Hepatic stellate cell (primary cell): ENCODE measurements at regions not wholly inside any gene's neighbourhood (a gene's known extent, or its start where the extent isn't known, plus 50 kb on each side); places are given as distances from the start of the nearest gene placed in this dataset.
"Not testable (repeated sequence)": the region's sequence is repeated elsewhere in the genome, so short reads cannot be mapped to it uniquely, and the experiment has no call there.

ENCODE experiments used
- DNase-seq: peaks from one replicate; pipeline ENCODE4 v3.0.0; 2011; ENCODE audit warnings: low spot score

DNA sequence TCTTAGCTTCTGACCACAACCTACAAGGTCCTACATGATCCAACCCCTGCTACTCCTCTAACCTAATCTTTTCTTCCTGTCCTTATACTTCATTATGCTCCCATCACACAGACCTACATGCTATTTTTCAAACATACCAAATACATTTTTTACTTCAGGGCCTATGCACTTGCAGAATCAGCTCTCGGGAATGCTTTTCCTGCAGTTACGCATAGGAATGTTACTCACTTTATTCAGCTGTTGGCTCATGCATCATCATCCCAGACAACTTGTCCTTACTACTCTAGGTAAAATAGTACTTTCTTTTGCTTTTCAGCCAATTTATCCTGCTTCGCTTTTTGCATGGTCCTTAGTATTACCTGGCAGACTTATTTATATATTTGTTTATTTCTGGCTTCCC, 105.6 kb downstream of the OXSM start:
- peak; percentile 37 for DNase-seq

DNA sequence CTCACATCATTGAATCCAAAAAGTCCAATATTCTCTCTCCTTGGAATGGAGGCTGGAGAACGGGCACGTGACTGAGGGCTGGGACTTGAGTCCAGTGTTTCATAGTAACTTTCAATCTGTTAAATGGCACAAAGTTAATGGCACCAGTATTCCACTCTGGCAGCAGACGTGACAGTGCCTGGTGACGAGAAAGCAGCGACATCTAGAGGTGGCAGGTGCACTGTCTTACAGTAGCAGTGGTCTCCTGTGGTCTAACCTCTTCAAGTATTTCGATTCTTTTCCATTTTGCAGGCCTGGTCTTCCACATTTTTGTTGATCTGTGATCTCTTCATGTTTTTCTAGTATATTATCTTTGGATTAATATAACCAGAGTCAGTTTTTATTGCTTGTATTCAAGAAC, 107.1 kb downstream of the OXSM start:
- no peak for DNase-seq

- DNase-seq: no peak
Measured at GRCh38 chr3:25899352-25900101, 109.6 kb downstream of the OXSM start.

DNA sequence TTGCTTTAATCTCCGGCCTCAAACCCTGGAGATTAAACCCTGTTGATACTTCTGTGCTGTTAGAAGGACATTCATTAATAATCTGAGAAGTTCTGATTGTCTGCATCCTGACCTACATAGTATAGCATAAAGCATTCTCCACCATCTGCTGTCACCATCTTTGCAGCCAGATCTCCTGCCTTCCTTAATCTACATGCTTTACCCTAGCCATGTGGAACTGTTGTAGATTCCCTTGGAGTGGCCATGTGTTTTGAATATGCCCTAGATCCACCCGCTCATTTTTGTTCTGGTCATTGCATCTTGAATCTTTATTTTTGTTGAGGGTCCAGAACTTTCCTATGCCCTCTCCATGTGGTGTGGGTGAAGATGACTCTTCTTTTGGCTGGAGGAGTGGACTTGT, 110.3 kb downstream of the OXSM start:
- DNase-seq: no peak

GRCh38 chr3:25901796-25902195, 111.9 kb downstream of the OXSM start:
- DNase-seq: no peak

DNA sequence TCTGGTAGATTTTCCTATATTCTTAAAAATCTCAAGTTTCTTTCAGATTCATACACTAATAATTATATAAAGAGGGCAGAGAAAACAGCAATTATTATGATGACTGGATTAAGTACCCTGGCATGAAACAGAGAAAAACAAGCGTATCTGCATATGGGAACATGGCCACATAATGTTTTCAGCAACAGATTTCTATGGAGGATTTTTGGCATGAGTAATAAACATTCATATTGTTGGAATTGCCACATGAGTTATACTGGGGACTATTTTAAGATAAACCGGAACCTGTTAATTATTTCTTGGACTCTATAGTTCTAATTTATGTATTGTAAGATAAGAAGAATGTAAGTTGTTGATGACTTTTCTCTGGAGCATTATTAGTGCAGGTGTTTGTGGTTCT, 112.7 kb downstream of the OXSM start:
- no peak for DNase-seq

DNA sequence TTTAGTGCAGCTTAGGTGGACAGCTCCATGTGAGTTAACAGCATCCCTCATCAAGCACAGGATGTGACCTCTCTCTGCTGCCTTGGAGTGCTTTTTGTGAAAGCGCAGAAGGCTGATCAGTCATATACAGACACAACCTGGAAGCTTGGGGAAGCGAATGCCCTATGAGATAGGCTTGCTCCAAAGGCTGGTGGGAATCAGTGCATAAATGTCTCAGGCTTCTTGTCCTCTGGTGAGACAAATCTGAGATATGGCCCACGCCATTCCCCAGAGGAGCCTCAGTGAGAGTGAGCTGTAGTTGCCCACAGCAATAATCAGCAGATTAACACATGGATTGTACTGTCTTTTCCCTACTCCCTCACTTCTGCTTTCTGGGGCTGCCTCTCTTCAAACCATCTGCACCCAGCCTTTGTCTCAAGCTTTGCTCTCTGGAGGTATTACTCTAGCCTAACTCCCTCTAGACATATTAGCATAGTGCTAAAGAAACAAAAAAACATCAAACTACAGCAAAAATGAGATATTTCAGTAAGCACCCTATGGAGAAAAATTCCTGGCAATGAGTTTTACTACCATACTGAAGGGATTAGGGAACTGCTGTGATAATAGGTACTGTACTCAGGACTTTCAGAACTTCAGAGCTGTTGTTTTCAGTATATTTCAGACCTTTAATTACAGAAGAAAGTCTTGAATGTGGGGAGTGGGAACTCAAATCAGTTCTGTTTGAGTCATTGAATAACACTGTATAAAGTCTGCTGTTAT, 113.7 kb downstream of the OXSM start:
- DNase-seq: no peak

DNA sequence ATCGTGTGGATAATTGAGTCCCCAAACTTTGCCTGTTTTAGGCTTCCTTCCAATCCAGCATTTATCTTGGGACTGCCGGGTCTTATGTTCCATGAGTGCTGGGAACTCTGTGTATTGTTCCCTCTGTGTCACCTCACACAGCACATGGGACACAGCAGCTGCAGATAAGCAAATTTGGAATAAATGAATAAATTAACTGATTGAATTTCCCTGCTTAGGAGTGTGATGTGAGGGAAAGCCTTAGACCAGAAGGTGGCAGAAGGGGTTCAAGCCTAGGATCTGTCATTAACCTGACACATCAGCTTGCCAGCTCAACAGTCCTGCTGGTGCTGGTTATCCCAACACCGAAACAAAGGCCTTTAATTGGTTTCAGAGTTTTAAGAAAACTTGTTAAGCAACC, 114.3 kb downstream of the OXSM start:
- DNase-seq: no peak

- no peak for DNase-seq
Measured at GRCh38 chr3:25906132-25906906, 116.4 kb downstream of the OXSM start.

GRCh38 chr3:25907081-25907480, 117.2 kb downstream of the OXSM start:
- no peak for DNase-seq

GRCh38 chr3:25910105-25910504, 120.2 kb downstream of the OXSM start:
- DNase-seq: no peak

GRCh38 chr3:25910997-25911396, 121.1 kb downstream of the OXSM start:
- DNase-seq: no peak

- DNase-seq: no peak
Measured at GRCh38 chr3:25911525-25912295, 121.8 kb downstream of the OXSM start.

DNA sequence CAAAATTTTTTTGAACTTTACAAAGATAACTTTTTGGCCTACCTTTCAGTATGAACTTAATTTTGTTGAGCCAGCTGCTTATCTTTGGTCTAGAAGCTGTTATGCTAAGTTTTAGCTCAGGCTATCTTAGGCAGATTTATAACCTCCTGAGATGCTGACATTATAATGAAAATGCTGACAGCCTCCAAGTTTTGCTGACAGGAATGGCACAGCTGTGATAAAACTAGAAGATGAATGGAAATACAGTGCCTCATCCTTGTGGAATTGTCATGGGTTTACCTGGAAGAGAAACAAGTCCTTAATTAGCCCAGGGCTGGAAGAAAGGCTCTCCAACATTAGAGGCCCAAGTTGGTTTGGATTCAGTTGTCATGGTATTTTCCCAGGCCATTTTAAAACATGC, 123.3 kb downstream of the OXSM start:
- no peak for DNase-seq

- no peak for DNase-seq
Measured at GRCh38 chr3:25915673-25916072, 125.8 kb downstream of the OXSM start.

GRCh38 chr3:25916321-25916720, 126.4 kb downstream of the OXSM start:
- no peak for DNase-seq

- not testable (repeated sequence) for DNase-seq
Measured at GRCh38 chr3:25931967-25932366, 142.1 kb downstream of the OXSM start.

- DNase-seq: no peak
Measured at GRCh38 chr3:25938566-25939325, 148.9 kb downstream of the OXSM start.

GRCh38 chr3:25940935-25941334, 151.0 kb downstream of the OXSM start:
- DNase-seq: no peak

DNA sequence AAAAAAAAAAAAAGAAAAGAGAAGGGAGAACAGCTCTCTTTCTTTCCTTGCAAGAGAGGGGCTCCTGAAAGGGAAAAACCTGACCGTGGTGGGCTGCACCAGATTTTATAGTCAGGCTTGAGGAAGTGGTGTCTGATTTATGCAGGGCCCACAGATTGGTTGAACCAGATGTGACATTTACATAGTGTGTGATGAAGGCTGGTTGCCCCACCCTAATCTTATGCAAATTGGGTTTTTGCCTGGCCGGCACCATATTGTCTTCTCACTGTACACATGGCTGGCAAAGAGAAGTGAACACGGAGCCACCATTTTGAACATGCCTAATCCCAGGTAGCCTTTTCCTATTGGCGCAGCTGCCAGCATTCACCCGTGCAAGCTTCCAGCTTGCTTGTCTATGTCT, 154.4 kb downstream of the OXSM start:
- no peak for DNase-seq

- no peak for DNase-seq
Measured at GRCh38 chr3:25945366-25945765, 155.5 kb downstream of the OXSM start.
